ENCODE measurements at regions not wholly inside any gene's neighbourhood (a gene's known extent, or its start where the extent isn't known, plus 50 kb on each side); places are given as distances from the start of the nearest gene placed in this dataset.

DNA sequence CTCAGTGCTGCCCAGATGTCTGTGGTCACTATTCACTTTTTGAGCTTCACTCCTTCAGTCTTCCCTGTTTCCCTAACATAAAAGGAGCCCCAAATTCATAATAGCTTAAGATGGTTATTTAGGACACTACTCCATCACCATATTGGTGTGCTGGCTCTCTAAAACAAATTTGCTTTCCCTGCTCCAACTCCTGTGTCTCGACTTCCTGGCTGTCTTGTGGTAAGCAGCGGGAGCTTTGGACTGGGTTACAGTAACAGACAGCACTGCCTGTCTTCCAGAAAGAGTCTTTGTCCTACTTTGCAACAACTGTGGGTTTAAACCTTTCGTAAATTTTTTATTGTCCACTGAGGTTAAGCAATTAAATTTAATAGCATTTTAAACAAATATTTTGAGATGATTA lies 389.4 kb downstream of the CDH9 start:
- TF ChIP-seq EP300 (IDR thresholded peaks at IDR 0.05) = no peak
- TF ChIP-seq POLR2AphosphoS5 (IDR thresholded peaks at IDR 0.05) = no peak
- TF ChIP-seq POLR2A (IDR thresholded peaks at IDR 0.05) = no peak

All from suprapubic skin (tissue), 4 donors.